Endothelial cell of umbilical vein (primary cell): ENCODE measurements at regions not wholly inside any gene's neighbourhood (a gene's known extent, or its start where the extent isn't known, plus 50 kb on each side); places are given as distances from the start of the nearest gene placed in this dataset.

Experiments
- BruUV-seq: library from RNA; stranded (reverse); fragments of 400-500 nt; replicated peaks from 2 replicates; lab custom pipeline; 2021; lab: Mats Ljungman, UMichigan
- CTCF ChIA-PET: fragments of 300-600, 350-600 bp; sonication (Branson Sonifier 250); formaldehyde crosslinking; loops from one replicate; lab custom pipeline; 2021; ENCODE audit warnings: antibody characterized with exemption, inconsistent platforms; lab: Charles Lee
- POLR2A ChIA-PET: fragments of 300-600, 350-600 bp; sonication (Branson Sonifier 250); formaldehyde crosslinking; loops from one replicate; lab custom pipeline; 2021; ENCODE audit warnings: antibody characterized with exemption, inconsistent platforms; lab: Charles Lee
- DNase-seq: peaks from one replicate; pipeline ENCODE4 v3.0.0-alpha.2; 2011; ENCODE audit warnings: low read depth, low spot score
- FAIRE-seq: peaks from 2 replicates; lab custom pipeline; 2011; peaks lifted over from hg19 to GRCh38; lab: Jason Lieb, UNC
- H2AFZ ChIP-seq: 2 replicates; pipeline ENCODE4 v1.6.0; 2012; ENCODE audit warnings: low read depth, low read length, control low read depth, inconsistent platforms
- H3K27ac ChIP-seq: 2 replicates; pipeline ENCODE4 v1.5.1; 2011; ENCODE audit warnings: low read depth, mild to moderate bottlenecking, control low read depth, low read length, moderate library complexity; ENCODE audit not compliant: insufficient read depth
- H3K27me3 ChIP-seq, 2 experiments: 2 replicates each; pipeline versions ENCODE4 v1.6.0 to v1.6.1; 2011; ENCODE audit warnings: low read length in 2 of 2, mixed read lengths in 1 of 2; ENCODE audit not compliant: control insufficient read depth in 2 of 2, insufficient read depth in 2 of 2
- H3K36me3 ChIP-seq, 2 experiments: 2 replicates in 1 of 2; 3 replicates in 1 of 2; pipeline ENCODE4 v1.5.1; 2011; ENCODE audit warnings: low read length in 2 of 2, mild to moderate bottlenecking in 1 of 2, moderate library complexity in 1 of 2; ENCODE audit not compliant: control insufficient read depth in 2 of 2, insufficient read depth in 2 of 2; ENCODE audit errors: extremely low read depth in 1 of 2
- H3K4me1 ChIP-seq: 3 replicates; pipeline ENCODE4 v1.5.1; 2011; ENCODE audit warnings: mild to moderate bottlenecking, low read length; ENCODE audit not compliant: control insufficient read depth, insufficient read depth; ENCODE audit errors: extremely low read depth
- H3K4me2 ChIP-seq: 2 replicates; pipeline ENCODE4 v1.6.1; 2011; ENCODE audit warnings: low read length, control low read depth, mixed read lengths; ENCODE audit not compliant: insufficient read depth
- H3K4me3 ChIP-seq, 3 experiments: fragments of 200-600 bp in 1 of 3; sonication (generic), shearing (Covaris generic) in 1 of 3; replicated peaks in 1 of 3; 2 replicates each; pipeline ENCODE4 v1.5.1; 2011 to 2016; ENCODE audit warnings: control low read depth in 3 of 3, low read length in 3 of 3, mild to moderate bottlenecking in 2 of 3, inconsistent platforms in 1 of 3, low read depth in 1 of 3, moderate library complexity in 1 of 3; ENCODE audit not compliant: insufficient read depth in 1 of 3
- H3K79me2 ChIP-seq: 2 replicates; pipeline ENCODE4 v1.6.0; 2012; ENCODE audit warnings: low read length, inconsistent platforms; ENCODE audit not compliant: control insufficient read depth, insufficient read depth
- H3K9ac ChIP-seq: replicated peaks from 2 replicates; pipeline ENCODE3; 2011; ENCODE audit warnings: low read length, control low read depth; ENCODE audit not compliant: insufficient read depth; ENCODE audit errors: extremely low read depth
- H3K9me1 ChIP-seq: replicated peaks from 3 replicates; pipeline ENCODE4 v1.6.0; 2011; ENCODE audit warnings: mild to moderate bottlenecking, low read length; ENCODE audit not compliant: control insufficient read depth, insufficient read depth; ENCODE audit errors: extremely low read depth
- H3K9me3 ChIP-seq: replicated peaks from 2 replicates; pipeline ENCODE4 v1.5.1; 2012; ENCODE audit warnings: low read length, inconsistent platforms; ENCODE audit not compliant: control insufficient read depth, insufficient read depth
- H4K20me1 ChIP-seq: replicated peaks from 2 replicates; pipeline ENCODE3; 2011; ENCODE audit warnings: mild to moderate bottlenecking, low read length; ENCODE audit not compliant: control insufficient read depth, insufficient read depth; ENCODE audit errors: extremely low read depth
- EZH2 ChIP-seq: IDR thresholded peaks from 2 replicates; pipeline ENCODE4 v1.6.1; 2012; ENCODE audit warnings: borderline replicate concordance, low read depth, mild to moderate bottlenecking, moderate library complexity, low read length, inconsistent platforms; ENCODE audit not compliant: severe bottlenecking
- FOS ChIP-seq: IDR thresholded peaks from 2 replicates; pipeline ENCODE4 v1.6.1; 2011; ENCODE audit warnings: mild to moderate bottlenecking, low read length, moderate library complexity, borderline replicate concordance; ENCODE audit not compliant: insufficient read depth
- GATA2 ChIP-seq: IDR thresholded peaks from 2 replicates; pipeline ENCODE4 v1.7.0; 2011; ENCODE audit warnings: low read depth, mild to moderate bottlenecking, moderate library complexity, mixed read lengths, low read length; ENCODE audit not compliant: insufficient read length, insufficient read depth
- JUN ChIP-seq: IDR thresholded peaks from 2 replicates; pipeline ENCODE4 v1.6.1; 2011; ENCODE audit warnings: borderline replicate concordance, low read depth; ENCODE audit not compliant: insufficient read length, insufficient read depth
- MYC ChIP-seq: IDR thresholded peaks from one replicate; pipeline ENCODE4 v1.6.1; 2011; ENCODE audit warnings: mild to moderate bottlenecking, low read depth, low read length
- POLR2A ChIP-seq: IDR thresholded peaks from 2 replicates; pipeline ENCODE4 v1.6.1; 2012; ENCODE audit warnings: low read depth, mild to moderate bottlenecking, control low read depth, low read length
- POLR2AphosphoS5 ChIP-seq: IDR thresholded peaks from 2 replicates; pipeline ENCODE4 v1.6.1; 2012; ENCODE audit warnings: low read depth, mild to moderate bottlenecking, control low read depth, low read length, moderate library complexity; ENCODE audit not compliant: insufficient read depth
- dilution Hi-C: fragments of 300-500 bp; cut with MboI; formaldehyde crosslinking; loops from one replicate; pipeline ENCODE4 v1.15.0; 2019; ENCODE audit warnings: low sequenced_read_pairs; ENCODE audit not compliant: extremely low pct_ligation_motif_present
- intact Hi-C: fragments of 100-400 bp; cut with micrococcal nuclease; formaldehyde crosslinking; loops from one replicate; pipeline ENCODE4 v1.10.0; 2022
- TF ChIP-seq, protein P1 (sequence below): IDR thresholded peaks from 2 replicates; pipeline ENCODE4 v1.6.1; 2011; ENCODE audit not compliant: insufficient read depth, insufficient read length
- TF ChIP-seq, protein P2 (sequence below), 2 donors: IDR thresholded peaks; 1 replicate in 1 of 2; 2 replicates in 1 of 2; pipeline ENCODE4 v1.5.1; 2011; ENCODE audit warnings: low read length in 2 of 2, mild to moderate bottlenecking in 2 of 2, moderate library complexity in 2 of 2, control low read depth in 1 of 2, inconsistent platforms in 1 of 2, low read depth in 1 of 2; ENCODE audit not compliant: insufficient read depth in 1 of 2; ENCODE audit errors: extremely low read depth in 1 of 2

DNA sequence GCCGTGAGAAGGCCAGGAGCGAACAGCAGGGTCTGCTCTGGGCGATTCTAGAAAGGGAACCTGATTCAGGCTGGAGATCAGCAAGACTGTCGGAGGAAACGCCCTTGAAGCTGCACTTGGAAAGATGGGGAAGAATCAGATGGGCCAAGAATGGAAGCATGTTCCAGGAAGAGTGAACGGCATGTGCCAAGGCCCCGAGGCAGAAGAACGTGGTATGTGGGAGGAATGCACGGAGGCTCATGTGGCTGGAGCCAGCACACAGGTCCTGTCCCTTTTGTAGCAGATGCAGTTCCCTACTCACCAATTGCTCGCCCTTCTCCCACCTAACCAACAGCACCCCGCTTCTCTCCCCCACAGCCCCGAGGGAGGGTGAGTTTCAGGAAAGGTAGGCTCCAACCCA is 180.6 kb downstream of the TFAP2C start:
- intact Hi-C loops (no loop called here), dilution Hi-C loops (no loop called here)
- POLR2A ChIA-PET: no interaction called here
- BruUV-seq: no TSS peak
- no peaks in the 10 kb centered on the region for H3K9me3 ChIP-seq
- no peak for FAIRE-seq
- no peak for TF ChIP-seq FOS
- TF ChIP-seq, protein P1, sequence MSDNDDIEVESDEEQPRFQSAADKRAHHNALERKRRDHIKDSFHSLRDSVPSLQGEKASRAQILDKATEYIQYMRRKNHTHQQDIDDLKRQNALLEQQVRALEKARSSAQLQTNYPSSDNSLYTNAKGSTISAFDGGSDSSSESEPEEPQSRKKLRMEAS: no peak
- no peak for TF ChIP-seq EZH2
- TF ChIP-seq MYC: no peak
- TF ChIP-seq, protein P2, sequence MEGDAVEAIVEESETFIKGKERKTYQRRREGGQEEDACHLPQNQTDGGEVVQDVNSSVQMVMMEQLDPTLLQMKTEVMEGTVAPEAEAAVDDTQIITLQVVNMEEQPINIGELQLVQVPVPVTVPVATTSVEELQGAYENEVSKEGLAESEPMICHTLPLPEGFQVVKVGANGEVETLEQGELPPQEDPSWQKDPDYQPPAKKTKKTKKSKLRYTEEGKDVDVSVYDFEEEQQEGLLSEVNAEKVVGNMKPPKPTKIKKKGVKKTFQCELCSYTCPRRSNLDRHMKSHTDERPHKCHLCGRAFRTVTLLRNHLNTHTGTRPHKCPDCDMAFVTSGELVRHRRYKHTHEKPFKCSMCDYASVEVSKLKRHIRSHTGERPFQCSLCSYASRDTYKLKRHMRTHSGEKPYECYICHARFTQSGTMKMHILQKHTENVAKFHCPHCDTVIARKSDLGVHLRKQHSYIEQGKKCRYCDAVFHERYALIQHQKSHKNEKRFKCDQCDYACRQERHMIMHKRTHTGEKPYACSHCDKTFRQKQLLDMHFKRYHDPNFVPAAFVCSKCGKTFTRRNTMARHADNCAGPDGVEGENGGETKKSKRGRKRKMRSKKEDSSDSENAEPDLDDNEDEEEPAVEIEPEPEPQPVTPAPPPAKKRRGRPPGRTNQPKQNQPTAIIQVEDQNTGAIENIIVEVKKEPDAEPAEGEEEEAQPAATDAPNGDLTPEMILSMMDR (IDR thresholded peaks at IDR 0.05; ENCODE audit: extremely low read depth in 1 of 2, insufficient read depth in 1 of 2, low read depth in 1 of 2, low read length in 2 of 2): no peak
- TF ChIP-seq POLR2A: no peak
- TF ChIP-seq POLR2AphosphoS5: no peak
- TF ChIP-seq JUN: no peak
- no peak for TF ChIP-seq GATA2
- no peak overlapping the region for H3K4me2 ChIP-seq
- no peaks in the 10 kb centered on the region for H3K79me2 ChIP-seq
- DNase-seq: no peak
- H2AFZ ChIP-seq: no peak overlapping the region
- H3K4me3 ChIP-seq: no peak overlapping the region
- no peaks in the 10 kb centered on the region for H3K36me3 ChIP-seq
- no peak overlapping the region for H3K9ac ChIP-seq
- CTCF ChIA-PET: no interaction called here
- H3K9me1 ChIP-seq: no peaks in the 10 kb centered on the region
- H3K4me1 ChIP-seq: no peaks in the 10 kb centered on the region
- no peaks in the 10 kb centered on the region for H3K27me3 ChIP-seq
- H4K20me1 ChIP-seq: no peaks in the 10 kb centered on the region
- no peak overlapping the region for H3K27ac ChIP-seq
